GM12891 (cell line): ENCODE measurements at regions not wholly inside any gene's neighbourhood (a gene's known extent, or its start where the extent isn't known, plus 50 kb on each side); places are given as distances from the start of the nearest gene placed in this dataset.

Experiments used
- POLR2A ChIP-seq: IDR thresholded peaks from 2 replicates; pipeline ENCODE4 v1.6.1; 2011; ENCODE audit warnings: low read depth, low read length, control low read depth
- POLR2AphosphoS5 ChIP-seq: IDR thresholded peaks from 2 replicates; pipeline ENCODE4 v1.6.1; 2011; ENCODE audit warnings: low read depth, low read length, control low read depth
- POU2F2 ChIP-seq: IDR thresholded peaks from 2 replicates; pipeline ENCODE4 v1.6.1; 2011; ENCODE audit warnings: low read depth, mild to moderate bottlenecking, control low read depth, low read length, moderate library complexity
- SPI1 ChIP-seq: IDR thresholded peaks from 2 replicates; pipeline ENCODE4 v1.6.1; 2011; ENCODE audit warnings: low read depth, low read length, control low read depth
- TAF1 ChIP-seq: IDR thresholded peaks from 2 replicates; pipeline ENCODE4 v1.6.1; 2011; ENCODE audit warnings: low read depth, low read length, control low read depth

GRCh38 chr4:165760182-165760581 lies 112.9 kb upstream of the TLL1 start:
- no peak for TF ChIP-seq POLR2AphosphoS5
- TF ChIP-seq SPI1, result no peak
- TF ChIP-seq POLR2A, result no peak
- TF ChIP-seq TAF1, result no peak
- TF ChIP-seq POU2F2, result no peak
